ENCODE measurements at regions not wholly inside any gene's neighbourhood (a gene's known extent, or its start where the extent isn't known, plus 50 kb on each side); places are given as distances from the start of the nearest gene placed in this dataset.

DNA sequence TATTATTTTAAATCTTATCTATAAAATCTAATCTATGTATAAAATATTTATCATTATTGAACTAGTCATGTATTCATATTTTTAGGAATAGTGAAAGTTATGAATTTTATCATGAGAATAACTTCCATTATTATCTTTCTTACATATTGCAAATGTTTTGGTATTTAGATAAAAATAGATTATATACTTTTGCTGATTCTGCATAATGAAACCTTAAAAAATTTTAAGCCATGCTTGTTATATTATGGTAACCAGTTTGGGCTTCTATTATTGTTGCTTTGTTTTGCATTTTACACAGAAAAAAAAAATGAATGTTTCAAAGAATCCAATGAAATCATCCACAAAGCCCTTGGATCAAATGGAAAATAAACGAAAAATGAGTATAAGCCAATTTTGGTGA is 772.5 kb downstream of the NR2F1-AS1 start:
- TF ChIP-seq, protein P1, sequence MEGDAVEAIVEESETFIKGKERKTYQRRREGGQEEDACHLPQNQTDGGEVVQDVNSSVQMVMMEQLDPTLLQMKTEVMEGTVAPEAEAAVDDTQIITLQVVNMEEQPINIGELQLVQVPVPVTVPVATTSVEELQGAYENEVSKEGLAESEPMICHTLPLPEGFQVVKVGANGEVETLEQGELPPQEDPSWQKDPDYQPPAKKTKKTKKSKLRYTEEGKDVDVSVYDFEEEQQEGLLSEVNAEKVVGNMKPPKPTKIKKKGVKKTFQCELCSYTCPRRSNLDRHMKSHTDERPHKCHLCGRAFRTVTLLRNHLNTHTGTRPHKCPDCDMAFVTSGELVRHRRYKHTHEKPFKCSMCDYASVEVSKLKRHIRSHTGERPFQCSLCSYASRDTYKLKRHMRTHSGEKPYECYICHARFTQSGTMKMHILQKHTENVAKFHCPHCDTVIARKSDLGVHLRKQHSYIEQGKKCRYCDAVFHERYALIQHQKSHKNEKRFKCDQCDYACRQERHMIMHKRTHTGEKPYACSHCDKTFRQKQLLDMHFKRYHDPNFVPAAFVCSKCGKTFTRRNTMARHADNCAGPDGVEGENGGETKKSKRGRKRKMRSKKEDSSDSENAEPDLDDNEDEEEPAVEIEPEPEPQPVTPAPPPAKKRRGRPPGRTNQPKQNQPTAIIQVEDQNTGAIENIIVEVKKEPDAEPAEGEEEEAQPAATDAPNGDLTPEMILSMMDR (conservative IDR thresholded peaks at IDR 0.05; ENCODE audit: low read length): no peak
- no peak for TF ChIP-seq EZH2phosphoT487 (IDR thresholded peaks at IDR 0.05; ENCODE audit: borderline replicate concordance, low read depth, low read length)

Data from OCI-LY7 (cell line).